GM21529 (cell line): ENCODE measurements at regions not wholly inside any gene's neighbourhood (a gene's known extent, or its start where the extent isn't known, plus 50 kb on each side); places are given as distances from the start of the nearest gene placed in this dataset.

Experiments used
- ATAC-seq: cut with Tn5 transposase; IDR thresholded peaks from one replicate; pipeline ENCODE4 v1.9.1; 2021; ENCODE audit not compliant: unreplicated experiment

DNA sequence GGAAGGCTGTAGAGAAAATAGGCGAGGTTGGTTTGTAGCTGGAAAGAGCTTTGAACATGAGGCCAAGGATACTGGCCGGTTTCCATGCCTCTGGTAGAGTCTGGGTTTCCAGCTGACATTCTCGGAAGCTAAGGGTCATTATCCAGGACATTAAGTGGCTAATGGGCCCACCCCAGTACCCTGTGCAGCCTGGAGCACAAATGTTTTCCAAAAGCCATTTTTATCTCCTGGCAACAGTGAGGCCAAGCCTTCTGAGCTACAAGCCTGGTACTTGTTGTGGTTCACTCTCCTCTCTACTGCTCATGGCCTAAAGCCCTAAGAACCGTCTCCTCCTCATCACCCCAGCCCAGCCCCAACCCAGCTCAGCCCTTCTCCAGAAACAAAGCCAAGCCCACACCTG, 122.9 kb downstream of the DMRTA2 start:
- ATAC-seq: no peak

DNA sequence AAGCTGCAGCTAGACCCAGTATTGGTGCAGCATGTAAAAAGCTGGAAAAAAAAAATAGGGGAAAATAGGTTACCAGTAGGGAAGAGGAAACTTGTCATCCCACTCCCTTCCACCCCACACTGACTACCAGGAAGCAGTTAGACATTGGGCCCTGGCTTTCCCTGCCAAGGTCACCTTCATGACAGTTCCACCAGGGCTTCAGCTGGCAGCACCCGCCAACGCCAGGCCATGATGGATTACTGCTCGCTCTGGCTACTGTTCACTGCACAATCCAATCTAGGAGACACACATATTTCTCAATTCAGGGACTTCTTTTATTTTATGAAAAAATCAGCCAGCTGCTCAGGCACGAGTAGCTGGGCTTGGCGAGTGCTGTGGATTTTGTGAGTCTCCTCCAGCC, 127.7 kb downstream of the DMRTA2 start:
- ATAC-seq: no peak

DNA sequence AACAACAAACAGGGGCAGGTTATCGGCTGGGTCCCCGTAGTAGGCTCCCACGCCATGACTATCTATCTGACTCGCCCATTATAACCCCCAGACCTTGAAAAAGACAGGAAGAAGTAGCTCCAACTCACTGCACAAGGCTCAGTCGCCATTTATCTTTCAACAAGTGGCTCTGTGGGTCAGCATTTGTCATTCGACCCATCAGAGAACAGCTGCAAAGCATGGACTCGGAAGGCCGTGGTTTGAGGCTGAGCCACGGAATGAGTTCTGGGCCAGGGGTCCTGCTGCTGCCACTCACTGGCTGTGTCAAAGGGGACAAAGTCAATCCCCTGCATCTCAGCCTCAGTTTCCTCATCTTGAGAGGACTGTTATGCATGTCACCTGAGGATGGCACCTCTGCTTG, 131.0 kb downstream of the DMRTA2 start:
- no peak for ATAC-seq

DNA sequence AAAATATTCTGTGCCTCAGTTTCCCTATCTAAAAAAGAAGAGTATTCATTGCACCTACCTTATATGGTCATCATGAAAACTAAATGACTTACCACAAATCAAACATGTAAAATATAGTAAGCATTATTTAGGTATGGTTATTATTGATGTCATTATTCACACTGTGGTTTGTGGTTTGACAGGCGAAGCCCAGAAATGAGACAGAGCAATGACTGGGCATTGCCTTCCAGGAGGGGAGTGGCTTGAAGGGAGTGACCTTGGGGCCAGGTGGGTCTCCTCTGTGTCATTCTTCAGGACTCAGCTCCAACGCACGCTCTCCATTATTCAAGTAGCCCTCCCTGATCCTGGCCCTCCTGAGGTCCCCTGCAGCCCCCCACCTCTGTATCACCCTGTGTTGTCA, 133.7 kb downstream of the DMRTA2 start:
- no peak for ATAC-seq

DNA sequence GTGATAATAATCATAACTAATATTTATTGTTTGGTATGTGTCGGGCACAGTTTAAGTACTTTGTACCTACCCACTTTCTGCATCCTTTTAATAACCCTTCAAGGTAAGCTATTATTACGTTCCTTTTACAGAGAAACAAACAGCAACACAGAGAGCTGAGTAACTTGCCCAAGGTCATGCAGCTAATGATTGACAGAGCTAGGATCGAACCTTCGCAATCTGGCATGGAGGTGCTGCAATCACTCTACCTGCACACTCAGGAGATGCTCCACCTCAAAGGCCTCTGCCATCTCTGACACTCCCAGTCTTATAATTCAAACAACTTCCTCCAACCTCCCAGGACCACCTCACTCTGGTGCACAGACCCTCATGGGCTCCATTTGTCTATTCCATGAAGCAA, 137.2 kb downstream of the DMRTA2 start:
- no peak for ATAC-seq

DNA sequence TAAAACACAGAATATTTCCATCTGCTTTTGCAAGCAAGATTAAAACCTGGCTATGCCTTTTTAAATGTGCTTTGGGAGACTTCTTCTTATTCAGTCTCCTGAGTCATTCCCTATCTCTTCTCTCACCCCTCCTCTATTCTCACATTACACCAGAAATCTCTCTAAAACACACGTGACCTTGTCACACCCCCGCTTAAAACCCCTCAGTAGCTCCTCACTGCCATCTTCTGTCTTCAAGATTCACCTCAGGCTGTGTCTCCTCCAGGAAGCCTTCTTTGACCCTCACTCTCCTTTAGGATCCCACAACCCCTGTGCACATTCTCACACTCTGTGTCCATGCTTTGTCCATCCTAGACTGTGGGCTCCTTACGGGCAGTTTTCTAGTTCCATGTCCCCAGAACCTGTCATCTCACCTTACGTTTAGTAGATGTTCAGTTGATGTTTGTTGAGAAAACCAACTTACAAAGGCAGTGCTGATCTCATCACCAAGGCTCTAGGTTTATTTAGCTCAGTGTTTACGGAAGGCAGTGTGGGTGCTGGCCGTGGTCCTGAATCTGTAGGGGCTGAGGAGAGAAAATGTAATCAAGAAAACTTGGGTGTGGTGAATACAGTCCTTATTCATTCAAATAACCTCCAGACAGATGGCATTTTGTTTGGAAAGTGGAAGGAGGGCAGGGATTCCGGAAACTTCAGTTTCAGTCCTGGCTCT, 143.5 kb downstream of the DMRTA2 start:
- ATAC-seq: no peak

DNA sequence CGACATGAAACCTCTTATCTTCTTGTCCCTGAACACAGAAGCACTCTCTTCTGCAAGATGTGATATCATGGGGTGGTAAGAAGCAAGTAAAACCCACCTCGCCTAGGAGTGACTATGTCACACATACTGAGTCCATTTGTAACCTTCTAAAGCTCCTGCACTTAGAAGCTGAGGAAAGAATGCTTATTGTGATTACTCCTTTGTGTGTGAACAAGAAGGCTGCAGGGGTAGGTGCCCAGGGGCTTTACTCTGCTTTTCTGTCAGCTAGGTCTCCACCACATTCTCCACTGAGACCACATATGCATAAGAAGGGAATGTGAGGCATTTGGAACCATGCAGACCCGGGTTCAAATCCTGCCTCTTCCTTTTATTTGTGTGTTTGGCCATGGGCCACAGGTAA, 144.3 kb downstream of the DMRTA2 start:
- ATAC-seq: no peak

DNA sequence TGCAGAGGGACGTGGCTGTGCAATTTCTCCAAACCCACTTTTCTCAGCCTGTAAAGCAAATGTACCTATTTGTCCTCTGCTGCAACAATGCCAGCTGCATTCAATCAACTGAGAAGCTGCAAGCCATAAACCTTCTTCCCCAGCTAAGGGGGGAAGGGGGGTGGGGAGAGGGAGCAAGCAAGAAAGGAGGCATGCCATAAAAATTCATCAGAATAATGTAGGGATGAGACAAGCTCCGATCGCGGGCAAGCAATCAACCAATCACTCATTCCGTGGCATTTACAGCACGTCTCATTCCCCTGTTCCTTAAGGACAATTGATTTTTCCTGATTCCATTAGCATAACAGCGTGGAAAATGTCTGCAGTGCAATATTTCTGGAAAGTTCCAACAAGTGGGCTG, 144.8 kb downstream of the DMRTA2 start:
- ATAC-seq: no peak

DNA sequence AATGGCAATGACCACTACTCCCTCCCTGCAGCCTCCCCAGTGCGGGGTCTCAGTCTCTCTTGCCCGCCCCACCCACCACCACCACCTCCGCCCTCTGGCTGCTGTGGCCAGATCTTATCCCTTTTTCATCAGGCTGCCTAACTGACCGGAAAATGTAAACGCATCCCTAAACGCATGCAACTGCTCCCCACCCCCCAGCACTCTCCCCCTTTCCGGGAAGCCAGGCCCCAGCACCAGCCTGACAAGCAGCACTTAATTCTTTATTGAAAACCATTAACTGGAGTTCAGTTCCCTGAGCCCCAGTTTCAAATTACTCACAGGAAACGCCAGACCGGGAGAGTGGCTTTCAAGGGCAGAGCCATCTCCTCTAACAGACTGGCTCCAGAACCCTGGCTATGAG, 147.7 kb downstream of the DMRTA2 start:
- no peak for ATAC-seq

DNA sequence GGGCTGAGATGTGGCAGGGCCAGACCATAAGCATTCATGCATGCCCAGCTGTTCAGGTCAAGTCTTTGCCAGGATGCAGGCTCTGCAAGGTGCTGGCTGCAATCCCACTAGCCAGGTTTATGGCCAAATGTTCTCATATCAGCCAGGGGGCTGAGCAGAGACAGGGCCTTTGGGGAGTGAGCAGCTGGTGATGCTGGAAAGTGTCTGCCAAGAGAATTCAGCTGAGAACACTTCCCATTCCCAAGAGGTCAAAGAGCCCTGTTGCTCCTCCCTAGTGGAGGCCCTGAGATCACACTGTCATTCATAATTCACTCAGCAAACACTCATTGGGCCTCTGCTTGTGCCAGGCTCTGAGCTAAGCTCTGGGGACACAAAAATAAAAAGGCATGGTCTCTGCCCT, 150.3 kb downstream of the DMRTA2 start:
- no peak for ATAC-seq

DNA sequence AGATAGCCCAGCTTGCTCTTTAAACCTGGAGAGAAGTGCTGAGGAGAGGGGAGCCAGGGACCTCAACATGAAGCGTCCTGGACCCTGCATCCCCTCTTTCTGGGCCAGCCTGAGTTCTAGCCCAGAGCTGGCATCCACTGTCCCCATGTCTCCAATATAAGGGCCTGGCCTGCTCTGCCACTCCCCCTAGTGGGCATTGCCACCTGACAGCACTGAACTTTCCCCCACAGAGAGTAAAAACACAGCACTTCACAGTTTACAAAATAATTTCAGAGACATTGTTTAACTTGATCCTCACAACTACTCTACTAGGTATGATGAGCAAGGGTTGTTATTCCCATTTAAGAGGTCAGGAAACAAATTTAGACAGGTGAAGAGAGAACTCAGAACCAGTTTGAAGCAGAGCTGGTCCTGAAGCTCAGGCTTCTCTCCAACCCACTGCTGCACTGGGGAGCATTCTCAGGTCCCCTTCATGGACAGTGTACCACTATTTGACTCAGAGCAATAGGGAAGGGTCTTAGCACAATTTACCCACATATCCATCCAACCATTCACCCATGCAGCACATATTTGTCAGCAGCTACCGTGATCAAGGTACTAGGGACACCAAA, 151.2 kb downstream of the DMRTA2 start:
- no peak for ATAC-seq

DNA sequence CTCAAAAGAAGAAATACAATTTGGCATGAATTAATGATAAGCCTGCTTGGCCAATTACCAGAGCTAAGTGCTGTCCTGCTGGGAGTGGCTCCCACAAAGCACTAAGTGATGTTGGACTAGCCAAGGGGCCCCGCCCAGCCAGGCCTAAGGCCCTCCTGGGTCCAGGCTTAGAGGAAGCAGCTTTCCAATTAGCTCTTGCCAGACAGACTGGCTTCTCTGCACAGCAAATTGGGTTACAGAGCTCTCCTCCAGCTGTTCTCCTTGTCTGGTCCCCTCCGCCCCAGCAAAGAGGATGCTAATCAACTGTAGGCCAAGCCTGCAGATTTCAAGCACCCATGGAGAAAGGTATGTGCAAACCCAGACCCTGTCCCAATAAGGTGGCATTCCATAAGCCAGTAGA, 151.9 kb downstream of the DMRTA2 start:
- no peak for ATAC-seq

DNA sequence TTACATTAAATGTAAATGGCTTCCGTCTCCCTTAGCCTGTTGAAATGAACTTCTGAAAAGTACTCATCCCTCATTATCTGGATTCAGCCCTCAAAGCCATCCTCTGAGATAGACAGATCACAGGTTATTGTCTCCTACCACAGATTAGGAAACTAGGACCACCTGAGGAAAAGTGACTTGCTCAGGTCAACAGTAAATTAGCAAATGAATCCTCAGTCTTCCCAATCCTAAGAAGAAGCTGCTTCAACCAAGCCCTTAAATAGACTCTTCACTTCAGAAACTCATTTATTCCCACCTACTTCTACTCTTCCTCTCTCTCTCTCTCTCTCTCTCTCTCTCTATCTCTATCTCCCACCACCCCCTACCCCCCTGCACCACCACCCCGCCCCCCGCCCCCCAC, 152.3 kb downstream of the DMRTA2 start:
- ATAC-seq: no peak

DNA sequence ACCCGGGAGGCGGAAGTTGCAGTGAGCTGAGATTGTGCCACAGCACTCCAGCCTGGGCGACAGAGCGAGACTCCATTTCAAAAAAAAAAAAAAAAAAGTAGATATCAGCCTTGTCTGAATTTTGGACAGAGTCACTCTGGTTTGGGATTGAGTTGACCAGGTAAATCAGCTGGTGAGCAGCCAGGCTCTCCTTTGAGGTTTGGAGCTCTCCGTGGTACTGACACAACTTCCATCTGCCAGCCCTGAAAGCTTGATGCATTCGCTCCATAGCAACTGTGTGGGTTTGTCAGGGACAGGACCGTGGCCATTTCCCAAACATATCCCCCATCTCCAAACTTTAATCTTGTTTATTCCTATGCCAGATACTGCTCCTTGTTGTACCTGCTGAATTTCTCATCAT, 155.2 kb downstream of the DMRTA2 start:
- ATAC-seq: no peak

DNA sequence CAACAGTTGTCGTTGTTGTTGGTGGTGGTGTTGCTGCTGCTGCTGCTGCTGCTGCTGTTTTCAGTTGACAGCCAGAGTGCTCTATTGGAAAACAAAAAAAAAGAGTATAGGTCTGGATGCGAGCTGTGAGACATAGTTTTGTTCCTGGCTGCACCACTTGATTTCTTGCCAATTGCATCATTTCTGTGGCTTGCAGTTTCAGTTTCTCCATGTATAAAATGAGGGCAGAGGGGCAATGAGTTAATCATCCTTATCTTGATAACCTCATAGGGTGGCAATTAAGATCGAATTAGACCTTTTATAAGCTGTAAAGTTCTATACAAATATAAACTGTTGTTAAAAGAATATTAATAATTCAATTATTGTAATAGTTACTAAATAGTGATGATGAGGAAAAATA, 156.7 kb downstream of the DMRTA2 start:
- ATAC-seq: no peak

DNA sequence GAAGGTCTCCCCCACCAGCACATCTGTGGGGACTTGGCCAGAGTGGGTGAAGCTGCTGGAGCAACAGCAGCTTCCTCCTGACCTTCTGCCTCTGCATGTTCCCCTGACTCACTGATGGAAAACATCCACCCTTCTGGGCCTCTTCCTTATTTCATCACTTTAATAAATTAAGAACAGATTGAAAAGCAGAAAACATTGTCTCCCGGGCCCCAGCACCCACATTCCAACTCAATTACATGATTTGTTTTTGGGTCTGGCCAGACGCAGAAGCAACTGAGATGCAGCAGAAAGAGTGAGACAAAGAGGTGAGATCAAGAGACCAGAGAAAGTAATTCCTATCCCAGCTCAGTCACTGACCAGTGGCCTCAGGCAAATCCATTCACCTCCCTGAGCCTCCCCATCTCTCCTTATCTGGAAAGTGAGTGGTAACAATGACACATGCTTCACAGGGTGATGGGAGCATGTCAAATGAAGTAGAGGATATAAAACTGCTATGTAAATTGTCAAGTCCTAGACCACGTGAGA, 157.1 kb downstream of the ELAVL4 start:
- no peak for ATAC-seq

DNA sequence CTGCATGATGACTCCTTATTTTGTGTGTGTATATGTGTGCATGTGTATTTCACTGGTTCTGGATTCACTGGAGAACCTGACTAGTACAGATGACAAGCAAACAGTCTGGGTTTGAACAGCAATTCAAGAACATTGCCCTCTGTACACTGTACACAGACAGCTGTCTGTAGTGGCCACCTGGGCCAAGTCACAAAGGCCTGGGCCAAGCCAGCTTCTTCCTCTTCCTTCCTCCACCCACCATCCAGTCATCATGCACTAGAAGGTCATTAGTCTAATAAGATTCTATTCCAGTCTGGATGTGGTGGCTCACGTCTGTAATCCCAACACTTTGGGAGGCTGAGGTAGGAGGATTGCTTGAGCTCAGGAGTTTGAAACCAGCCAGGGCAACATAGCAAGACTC, 155.9 kb downstream of the ELAVL4 start:
- no peak for ATAC-seq

DNA sequence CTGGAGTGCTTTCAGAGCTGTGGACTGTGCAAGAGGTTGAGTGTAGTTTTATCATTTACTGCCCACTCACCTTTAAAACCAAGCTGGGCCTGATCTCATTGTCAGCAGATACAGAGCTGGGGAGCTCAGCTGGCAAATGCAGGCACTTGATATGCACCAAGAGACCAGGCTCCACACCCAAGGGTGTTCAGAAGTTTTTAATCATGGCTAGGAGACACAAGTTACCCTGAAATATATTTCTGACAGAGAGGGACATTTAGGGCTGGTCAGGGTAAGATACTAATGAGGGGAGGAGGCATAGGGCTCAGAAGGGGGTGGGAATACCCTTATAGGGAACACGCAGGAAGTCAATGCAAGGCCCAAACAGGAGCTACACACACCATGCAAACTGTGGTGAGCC, 153.7 kb downstream of the ELAVL4 start:
- no peak for ATAC-seq

DNA sequence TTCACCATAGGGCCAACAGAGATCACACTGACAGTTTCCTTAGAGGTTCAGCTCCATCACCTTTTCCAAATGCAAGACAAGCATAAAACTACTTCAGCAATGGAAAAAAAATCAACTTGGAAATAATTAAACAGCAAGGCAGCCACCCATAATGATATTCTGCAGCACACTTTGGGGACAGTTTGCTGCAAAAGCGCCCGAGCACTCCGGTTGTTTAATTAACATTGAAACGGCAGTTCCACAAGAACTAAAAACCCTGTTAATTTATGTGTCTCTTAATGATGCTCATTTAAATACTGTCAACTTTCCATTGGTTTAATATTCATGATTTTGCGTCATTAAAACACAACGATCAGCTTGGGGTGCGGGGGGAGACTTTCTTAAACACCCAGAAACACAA, 153.2 kb downstream of the ELAVL4 start:
- ATAC-seq: no peak

DNA sequence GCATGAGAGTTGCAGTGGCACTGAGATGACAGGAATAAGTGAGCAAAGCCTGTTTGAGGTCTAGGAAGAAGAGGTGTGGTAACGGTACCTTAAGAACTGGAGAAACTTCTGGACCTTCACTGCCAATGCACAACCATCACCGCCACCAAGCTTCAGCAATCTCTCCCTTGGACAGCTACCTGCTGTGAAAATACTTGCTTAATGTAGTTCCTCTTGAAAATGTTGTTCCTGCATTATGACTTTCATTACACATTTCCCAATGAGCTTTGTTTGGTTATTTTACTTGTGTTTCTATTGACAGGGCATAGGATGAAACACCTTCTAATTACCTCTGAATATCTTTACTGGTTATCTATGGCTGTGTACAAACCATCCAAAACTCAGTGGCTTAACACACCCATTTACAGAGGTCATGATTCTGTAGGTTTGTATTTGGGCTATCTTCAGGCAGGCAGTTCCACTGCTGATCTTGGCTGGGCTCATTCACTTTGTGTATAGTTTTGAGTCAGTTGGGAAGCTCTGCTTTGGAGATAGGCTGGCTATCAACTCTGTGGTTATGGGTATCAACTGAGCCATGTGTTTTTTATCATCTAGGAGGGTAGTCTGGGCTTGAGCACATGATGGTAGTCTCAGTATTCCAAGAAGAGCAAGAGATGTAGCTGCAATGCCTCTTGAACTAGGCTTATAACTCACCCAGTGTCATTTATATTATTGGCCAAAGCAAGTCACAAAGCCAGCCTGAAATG, 149.4 kb downstream of the ELAVL4 start:
- ATAC-seq: no peak

DNA sequence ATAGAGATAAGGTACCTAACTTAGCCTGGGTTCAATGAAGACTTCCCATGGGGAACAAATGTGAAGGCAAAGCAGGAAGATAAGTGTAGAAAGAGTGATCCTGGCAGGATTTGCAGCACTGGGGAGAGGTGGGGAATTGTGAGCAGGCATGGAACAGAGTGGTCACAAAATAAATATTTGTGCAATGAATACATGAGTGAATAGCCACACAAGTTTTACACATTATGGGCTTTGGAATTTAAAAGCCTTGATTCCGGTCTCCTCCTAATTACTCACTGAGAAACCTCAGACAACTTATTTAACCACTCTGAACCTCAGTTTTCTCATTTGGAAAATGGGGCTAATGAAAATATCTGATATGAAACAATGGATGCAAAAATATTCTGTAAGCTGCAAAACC, 148.3 kb downstream of the ELAVL4 start:
- no peak for ATAC-seq
